SK-N-SH (cell line): ENCODE measurements at regions not wholly inside any gene's neighbourhood (a gene's known extent, or its start where the extent isn't known, plus 50 kb on each side); places are given as distances from the start of the nearest gene placed in this dataset.

Source experiments
- CTCF ChIA-PET: fragments of 300-600, 350-600 bp; formaldehyde crosslinking; extraction: SDS; loops from one replicate; lab custom pipeline; 2021; lab: Yijun Ruan, JAX
- POLR2A ChIA-PET: fragments of 350-600 bp; sonication (Branson Sonifier 250); formaldehyde crosslinking; extraction: SDS; loops from one replicate; lab custom pipeline; 2020; ENCODE audit warnings: antibody characterized with exemption, inconsistent platforms; lab: Yijun Ruan, JAX
- DNase-seq: peaks from one replicate; pipeline ENCODE4 v3.0.0; 2012
- H2AFZ ChIP-seq: fragments of 200-600 bp; sonication (generic); 2 replicates; pipeline ENCODE4 v1.8.1; 2016; ENCODE audit warnings: antibody characterized with exemption, mild to moderate bottlenecking, low read depth
- H3F3A ChIP-seq: fragments of 200-600 bp; sonication (generic); replicated peaks from 2 replicates; pipeline ENCODE3; 2016; ENCODE audit warnings: antibody characterized with exemption, mild to moderate bottlenecking; ENCODE audit not compliant: insufficient read depth
- H3K27ac ChIP-seq, 2 experiments: fragments of 200-500 bp in 1 of 2; fragments of 200-600 bp in 1 of 2; sonication (Bioruptor generic) in 1 of 2; sonication (generic), shearing (Covaris generic) in 1 of 2; 2 replicates each; pipeline versions ENCODE4 v1.5.1 to v1.6.1; 2014 to 2016; ENCODE audit warnings: low read depth in 2 of 2, inconsistent platforms in 1 of 2, low read length in 1 of 2, mild to moderate bottlenecking in 1 of 2, mixed read lengths in 1 of 2
- H3K27me3 ChIP-seq: fragments of 200-600 bp; sonication (generic), shearing (Covaris generic); 2 replicates; pipeline ENCODE4 v1.6.1; 2016; ENCODE audit warnings: mixed run types; ENCODE audit not compliant: insufficient read depth
- H3K36me3 ChIP-seq, 2 experiments: fragments of 200-500 bp in 1 of 2; fragments of 200-600 bp in 1 of 2; sonication (Bioruptor generic) in 1 of 2; sonication (generic) in 1 of 2; replicated peaks in 1 of 2; 2 replicates each; pipeline versions ENCODE3 to v1.5.1; 2014 to 2016; ENCODE audit warnings: low read length in 1 of 2, mild to moderate bottlenecking in 1 of 2; ENCODE audit not compliant: insufficient read depth in 2 of 2, control insufficient read depth in 1 of 2
- H3K4me1 ChIP-seq, 2 experiments: fragments of 200-500 bp in 1 of 2; fragments of 200-600 bp in 1 of 2; sonication (Bioruptor generic) in 1 of 2; sonication (generic), shearing (Covaris generic) in 1 of 2; 2 replicates each; pipeline versions ENCODE4 v1.5.1 to v1.6.1; 2014 to 2016; ENCODE audit warnings: low read depth in 1 of 2, low read length in 1 of 2, mixed run types in 1 of 2; ENCODE audit not compliant: insufficient read depth in 2 of 2, control insufficient read depth in 1 of 2
- H3K4me2 ChIP-seq: fragments of 200-600 bp; sonication (generic), shearing (Covaris generic); 2 replicates; pipeline ENCODE4 v1.6.1; 2017; ENCODE audit warnings: mixed run types
- H3K4me3 ChIP-seq, 2 experiments: fragments of 200-500 bp in 1 of 2; fragments of 200-600 bp in 1 of 2; sonication (Bioruptor generic) in 1 of 2; sonication (generic), shearing (Covaris generic) in 1 of 2; 2 replicates each; pipeline versions ENCODE4 v1.5.1 to v1.8.1; 2014 to 2016; ENCODE audit warnings: low read depth in 2 of 2, inconsistent platforms in 1 of 2, low read length in 1 of 2, mild to moderate bottlenecking in 1 of 2, mixed read lengths in 1 of 2, moderate library complexity in 1 of 2
- H3K79me2 ChIP-seq: fragments of 200-600 bp; sonication (generic); 2 replicates; pipeline ENCODE4 v1.8.1; 2017; ENCODE audit warnings: mild to moderate bottlenecking; ENCODE audit not compliant: insufficient read depth
- H3K9ac ChIP-seq: fragments of 200-600 bp; sonication (generic); 2 replicates; pipeline ENCODE4 v1.6.1; 2017; ENCODE audit warnings: mixed run types
- H3K9me2 ChIP-seq: fragments of 200-600 bp; sonication (generic); 2 replicates; pipeline ENCODE4 v1.6.1; 2017; ENCODE audit warnings: mixed run types
- H3K9me3 ChIP-seq: fragments of 200-600 bp; sonication (generic); 2 replicates; pipeline ENCODE4 v1.6.1; 2017; ENCODE audit warnings: mixed run types, mild to moderate bottlenecking, moderate library complexity
- H4K20me1 ChIP-seq: fragments of 200-600 bp; sonication (generic); 2 replicates; pipeline ENCODE4 v1.6.1; 2017; ENCODE audit warnings: mild to moderate bottlenecking, mixed run types; ENCODE audit not compliant: insufficient read depth
- ELF1 ChIP-seq: IDR thresholded peaks from 2 replicates; pipeline ENCODE4 v1.4.0; 2012
- EP300 ChIP-seq, 2 experiments: IDR thresholded peaks; 2 replicates each; pipeline versions ENCODE4 v1.4.0 to v1.6.1; 2012; ENCODE audit warnings: borderline replicate concordance in 1 of 2, low read depth in 1 of 2, low read length in 1 of 2
- FOXJ3 ChIP-seq: sonication (generic); formaldehyde crosslinking; IDR thresholded peaks from 2 replicates; pipeline ENCODE4 v1.5.1; 2020; ENCODE audit warnings: mild to moderate bottlenecking, missing genetic modification reagents
- RXRA ChIP-seq: IDR thresholded peaks from 2 replicates; pipeline ENCODE4 v1.4.0; 2012; ENCODE audit warnings: low read depth, mild to moderate bottlenecking, borderline replicate concordance
- WGBS: methylation state at CpG from one replicate; pipeline ENCODE4 v1.1.6; 2017; ENCODE audit warnings: low lambda C conversion rate; 5-methylcytosine and 5-hydroxymethylcytosine counted together
- TF ChIP-seq, protein P1 (sequence below): fragments of 200-600 bp; sonication (generic); IDR thresholded peaks from 2 replicates; pipeline ENCODE4 v1.6.1; 2017; ENCODE audit warnings: antibody characterized with exemption, mild to moderate bottlenecking, moderate library complexity
- TF ChIP-seq, protein P2 (sequence below): IDR thresholded peaks from 2 replicates; pipeline ENCODE4 v1.4.0; 2012; ENCODE audit warnings: low read depth, borderline replicate concordance
- TF ChIP-seq, protein P3 (sequence below): IDR thresholded peaks from 2 replicates; pipeline ENCODE4 v1.6.1; 2012; ENCODE audit warnings: mild to moderate bottlenecking, low read depth, low read length, moderate library complexity

DNA sequence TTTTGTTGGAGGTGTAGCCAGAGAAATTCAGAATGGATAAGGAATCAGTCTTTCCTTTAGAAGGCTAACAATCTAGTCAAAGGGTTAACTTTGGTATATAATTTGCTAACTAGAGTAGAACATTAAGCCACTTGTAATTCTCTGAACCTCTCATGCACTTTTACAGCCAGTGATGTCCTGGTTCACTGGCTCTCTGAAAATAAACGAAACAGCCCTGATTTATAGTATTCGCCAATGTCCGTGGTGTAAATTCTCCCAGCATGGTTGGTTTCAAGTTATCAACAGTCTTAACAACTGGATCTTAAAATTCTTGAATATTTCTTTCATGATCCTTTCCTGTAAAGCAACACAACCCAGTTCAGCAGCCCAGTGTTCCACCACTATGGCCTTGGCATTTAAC lies 500.4 kb upstream of the CDIN1 start (continued):
- TF ChIP-seq FOXJ3 (CRISPR knock-in tag) (no peak), ELF1 (no peak)

DNA sequence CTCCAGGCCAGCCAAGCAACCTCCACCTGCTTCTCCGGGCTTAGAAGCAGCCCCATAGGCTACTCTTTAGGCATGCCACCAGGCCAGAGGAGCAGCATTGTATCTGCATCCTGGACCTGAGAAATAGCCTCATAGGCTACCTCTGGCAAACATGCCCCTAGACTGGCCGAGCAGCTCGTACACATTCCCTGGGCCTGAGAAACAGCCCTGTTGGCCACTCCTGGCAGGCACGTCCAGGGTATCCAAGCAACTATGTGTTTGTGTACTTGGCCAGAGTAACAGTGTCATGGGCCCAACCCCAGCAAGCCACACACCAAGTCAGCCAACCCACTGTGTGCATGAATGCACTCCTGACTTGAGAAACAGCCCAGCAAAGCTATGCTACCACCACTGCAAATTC lies 498.7 kb upstream of the CDIN1 start:
- POLR2A ChIA-PET, result no interaction called here

More for the DNA sequence above, 498.7 kb upstream of the CDIN1 start:
- Histone ChIP-seq H3K36me3 (no peaks in the 10 kb centered on the region), H3K79me2 (no peaks in the 10 kb centered on the region), H3F3A (no peaks in the 10 kb centered on the region), H3K27me3 (no peaks in the 10 kb centered on the region), H4K20me1 (no peaks in the 10 kb centered on the region), H3K4me2 (no peak overlapping the region), H3K9me3 (peaks cover 20% of the 10 kb centered on the region), H3K4me1 (no peaks in the 10 kb centered on the region; a peak in 1 of 4 replicates), H2AFZ (no peak overlapping the region), H3K9ac (no peak overlapping the region), H3K4me3 (no peak overlapping the region), H3K27ac (no peak overlapping the region), H3K9me2 (no peaks in the 10 kb centered on the region; the same call in 1 of the 2 replicates)
- TF ChIP-seq RXRA, result no peak
- TF ChIP-seq, protein P1, sequence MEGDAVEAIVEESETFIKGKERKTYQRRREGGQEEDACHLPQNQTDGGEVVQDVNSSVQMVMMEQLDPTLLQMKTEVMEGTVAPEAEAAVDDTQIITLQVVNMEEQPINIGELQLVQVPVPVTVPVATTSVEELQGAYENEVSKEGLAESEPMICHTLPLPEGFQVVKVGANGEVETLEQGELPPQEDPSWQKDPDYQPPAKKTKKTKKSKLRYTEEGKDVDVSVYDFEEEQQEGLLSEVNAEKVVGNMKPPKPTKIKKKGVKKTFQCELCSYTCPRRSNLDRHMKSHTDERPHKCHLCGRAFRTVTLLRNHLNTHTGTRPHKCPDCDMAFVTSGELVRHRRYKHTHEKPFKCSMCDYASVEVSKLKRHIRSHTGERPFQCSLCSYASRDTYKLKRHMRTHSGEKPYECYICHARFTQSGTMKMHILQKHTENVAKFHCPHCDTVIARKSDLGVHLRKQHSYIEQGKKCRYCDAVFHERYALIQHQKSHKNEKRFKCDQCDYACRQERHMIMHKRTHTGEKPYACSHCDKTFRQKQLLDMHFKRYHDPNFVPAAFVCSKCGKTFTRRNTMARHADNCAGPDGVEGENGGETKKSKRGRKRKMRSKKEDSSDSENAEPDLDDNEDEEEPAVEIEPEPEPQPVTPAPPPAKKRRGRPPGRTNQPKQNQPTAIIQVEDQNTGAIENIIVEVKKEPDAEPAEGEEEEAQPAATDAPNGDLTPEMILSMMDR, result no peak
- no peak for TF ChIP-seq FOXJ3 (CRISPR knock-in tag)
- TF ChIP-seq, protein P2, sequence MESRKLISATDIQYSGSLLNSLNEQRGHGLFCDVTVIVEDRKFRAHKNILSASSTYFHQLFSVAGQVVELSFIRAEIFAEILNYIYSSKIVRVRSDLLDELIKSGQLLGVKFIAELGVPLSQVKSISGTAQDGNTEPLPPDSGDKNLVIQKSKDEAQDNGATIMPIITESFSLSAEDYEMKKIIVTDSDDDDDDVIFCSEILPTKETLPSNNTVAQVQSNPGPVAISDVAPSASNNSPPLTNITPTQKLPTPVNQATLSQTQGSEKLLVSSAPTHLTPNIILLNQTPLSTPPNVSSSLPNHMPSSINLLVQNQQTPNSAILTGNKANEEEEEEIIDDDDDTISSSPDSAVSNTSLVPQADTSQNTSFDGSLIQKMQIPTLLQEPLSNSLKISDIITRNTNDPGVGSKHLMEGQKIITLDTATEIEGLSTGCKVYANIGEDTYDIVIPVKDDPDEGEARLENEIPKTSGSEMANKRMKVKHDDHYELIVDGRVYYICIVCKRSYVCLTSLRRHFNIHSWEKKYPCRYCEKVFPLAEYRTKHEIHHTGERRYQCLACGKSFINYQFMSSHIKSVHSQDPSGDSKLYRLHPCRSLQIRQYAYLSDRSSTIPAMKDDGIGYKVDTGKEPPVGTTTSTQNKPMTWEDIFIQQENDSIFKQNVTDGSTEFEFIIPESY, result no peak
- TF ChIP-seq EP300 (IDR thresholded peaks at IDR 0.05; ENCODE audit: borderline replicate concordance in 1 of 2, low read depth in 1 of 2, low read length in 1 of 2), result no peak
- TF ChIP-seq, protein P3, sequence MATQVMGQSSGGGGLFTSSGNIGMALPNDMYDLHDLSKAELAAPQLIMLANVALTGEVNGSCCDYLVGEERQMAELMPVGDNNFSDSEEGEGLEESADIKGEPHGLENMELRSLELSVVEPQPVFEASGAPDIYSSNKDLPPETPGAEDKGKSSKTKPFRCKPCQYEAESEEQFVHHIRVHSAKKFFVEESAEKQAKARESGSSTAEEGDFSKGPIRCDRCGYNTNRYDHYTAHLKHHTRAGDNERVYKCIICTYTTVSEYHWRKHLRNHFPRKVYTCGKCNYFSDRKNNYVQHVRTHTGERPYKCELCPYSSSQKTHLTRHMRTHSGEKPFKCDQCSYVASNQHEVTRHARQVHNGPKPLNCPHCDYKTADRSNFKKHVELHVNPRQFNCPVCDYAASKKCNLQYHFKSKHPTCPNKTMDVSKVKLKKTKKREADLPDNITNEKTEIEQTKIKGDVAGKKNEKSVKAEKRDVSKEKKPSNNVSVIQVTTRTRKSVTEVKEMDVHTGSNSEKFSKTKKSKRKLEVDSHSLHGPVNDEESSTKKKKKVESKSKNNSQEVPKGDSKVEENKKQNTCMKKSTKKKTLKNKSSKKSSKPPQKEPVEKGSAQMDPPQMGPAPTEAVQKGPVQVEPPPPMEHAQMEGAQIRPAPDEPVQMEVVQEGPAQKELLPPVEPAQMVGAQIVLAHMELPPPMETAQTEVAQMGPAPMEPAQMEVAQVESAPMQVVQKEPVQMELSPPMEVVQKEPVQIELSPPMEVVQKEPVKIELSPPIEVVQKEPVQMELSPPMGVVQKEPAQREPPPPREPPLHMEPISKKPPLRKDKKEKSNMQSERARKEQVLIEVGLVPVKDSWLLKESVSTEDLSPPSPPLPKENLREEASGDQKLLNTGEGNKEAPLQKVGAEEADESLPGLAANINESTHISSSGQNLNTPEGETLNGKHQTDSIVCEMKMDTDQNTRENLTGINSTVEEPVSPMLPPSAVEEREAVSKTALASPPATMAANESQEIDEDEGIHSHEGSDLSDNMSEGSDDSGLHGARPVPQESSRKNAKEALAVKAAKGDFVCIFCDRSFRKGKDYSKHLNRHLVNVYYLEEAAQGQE, result no peak
- no CpG with 5 or more reads among the region's 4 CpGs for WGBS
- no peak for DNase-seq
- CTCF ChIA-PET, result no interaction called here
